PC-9 (cell line): ENCODE measurements at regions not wholly inside any gene's neighbourhood (a gene's known extent, or its start where the extent isn't known, plus 50 kb on each side); places are given as distances from the start of the nearest gene placed in this dataset.

ENCODE experiments used
- EZH2 ChIP-seq: fragments of 200-600 bp; sonication (generic); IDR thresholded peaks from 2 replicates; pipeline ENCODE4 v1.8.0; 2017; ENCODE audit warnings: antibody characterized with exemption, low read depth
- TF ChIP-seq, protein P1 (sequence below): fragments of 200-600 bp; sonication (generic); conservative IDR thresholded peaks from 2 replicates; pipeline ENCODE4 v1.6.1; 2017; ENCODE audit warnings: mixed run types, antibody characterized with exemption, mild to moderate bottlenecking, moderate library complexity

- TF ChIP-seq, protein P1, sequence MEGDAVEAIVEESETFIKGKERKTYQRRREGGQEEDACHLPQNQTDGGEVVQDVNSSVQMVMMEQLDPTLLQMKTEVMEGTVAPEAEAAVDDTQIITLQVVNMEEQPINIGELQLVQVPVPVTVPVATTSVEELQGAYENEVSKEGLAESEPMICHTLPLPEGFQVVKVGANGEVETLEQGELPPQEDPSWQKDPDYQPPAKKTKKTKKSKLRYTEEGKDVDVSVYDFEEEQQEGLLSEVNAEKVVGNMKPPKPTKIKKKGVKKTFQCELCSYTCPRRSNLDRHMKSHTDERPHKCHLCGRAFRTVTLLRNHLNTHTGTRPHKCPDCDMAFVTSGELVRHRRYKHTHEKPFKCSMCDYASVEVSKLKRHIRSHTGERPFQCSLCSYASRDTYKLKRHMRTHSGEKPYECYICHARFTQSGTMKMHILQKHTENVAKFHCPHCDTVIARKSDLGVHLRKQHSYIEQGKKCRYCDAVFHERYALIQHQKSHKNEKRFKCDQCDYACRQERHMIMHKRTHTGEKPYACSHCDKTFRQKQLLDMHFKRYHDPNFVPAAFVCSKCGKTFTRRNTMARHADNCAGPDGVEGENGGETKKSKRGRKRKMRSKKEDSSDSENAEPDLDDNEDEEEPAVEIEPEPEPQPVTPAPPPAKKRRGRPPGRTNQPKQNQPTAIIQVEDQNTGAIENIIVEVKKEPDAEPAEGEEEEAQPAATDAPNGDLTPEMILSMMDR = no peak
- TF ChIP-seq EZH2 = no peak
Measured at GRCh38 chr10:89875557-89875956, 174.2 kb downstream of the KIF20B start.
